AG08396 (cell line): ENCODE measurements at regions not wholly inside any gene's neighbourhood (a gene's known extent, or its start where the extent isn't known, plus 50 kb on each side); places are given as distances from the start of the nearest gene placed in this dataset.

Experiments used
- DNase-seq: peaks from one replicate; pipeline ENCODE4 v3.0.0; 2012; ENCODE audit warnings: low spot score, mixed read lengths

DNA sequence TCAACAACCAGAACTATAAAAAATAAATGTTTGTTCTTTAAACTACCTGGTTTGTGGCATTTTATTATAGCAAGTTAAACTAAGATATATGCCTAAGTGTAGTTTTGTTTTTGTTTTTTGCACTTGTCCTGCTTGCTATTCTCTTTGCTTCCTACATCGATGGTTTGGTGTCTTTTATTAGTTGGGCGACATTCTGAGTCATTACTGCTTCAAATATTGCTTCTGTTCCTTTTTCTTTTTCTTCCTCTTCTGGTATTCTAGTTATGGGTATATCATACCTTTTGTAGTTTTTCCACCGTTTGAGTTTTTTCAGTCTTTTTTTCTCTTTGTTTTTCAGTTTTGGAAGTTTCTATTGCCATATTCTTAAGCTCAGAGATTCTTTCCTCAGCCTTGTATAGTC lies 86.9 kb downstream of the MACIR start:
- no peak for DNase-seq

DNA sequence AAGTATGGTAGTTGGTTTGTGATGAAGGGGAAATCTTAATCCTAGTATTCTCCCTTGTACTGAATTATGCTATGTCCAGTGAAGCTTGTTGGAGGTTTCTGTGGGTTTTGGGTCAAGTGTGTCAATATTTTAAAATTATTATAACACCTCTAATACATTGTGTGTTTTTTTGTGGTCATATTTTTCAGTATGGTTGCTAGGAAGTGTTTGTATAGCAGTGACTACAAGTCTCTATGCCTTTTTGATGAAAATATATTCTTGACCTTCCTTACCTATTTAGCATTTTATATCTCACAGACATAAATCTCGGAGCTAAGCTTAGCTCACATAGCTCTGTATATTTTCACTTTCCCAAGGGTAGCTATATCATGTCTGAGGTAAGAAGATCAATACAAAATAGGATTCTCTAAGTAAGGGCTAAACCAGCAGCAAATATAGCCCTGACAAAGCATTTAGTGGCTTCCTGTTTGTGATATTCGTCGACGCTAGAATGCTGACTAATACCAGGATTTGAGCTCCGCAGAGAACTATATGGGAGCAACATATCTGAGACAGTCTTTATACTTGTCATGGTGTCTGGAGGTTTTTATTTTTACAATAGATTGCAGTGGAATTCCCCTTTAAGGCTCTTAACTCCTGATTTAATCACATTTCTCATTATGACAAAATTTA lies 82.3 kb downstream of the MACIR start:
- DNase-seq: no peak

DNA sequence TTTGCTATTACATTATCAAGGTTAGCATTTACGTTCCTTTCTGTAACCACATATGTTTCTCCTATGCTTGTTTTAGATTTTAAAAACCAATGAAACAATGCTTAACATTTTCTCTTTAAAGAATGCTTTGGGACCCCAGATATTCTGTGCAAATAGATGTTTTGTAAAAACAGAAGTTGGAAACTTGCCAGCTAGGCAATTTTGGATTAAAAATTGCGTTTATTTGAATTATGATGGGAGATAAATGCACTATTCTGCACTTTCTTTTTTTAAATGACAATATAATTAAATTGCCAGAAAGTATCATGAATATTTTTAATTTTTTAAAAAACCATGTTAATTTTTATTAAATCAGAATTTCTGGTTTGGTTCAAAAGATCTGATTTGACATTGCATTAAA lies 81.6 kb downstream of the MACIR start:
- DNase-seq: no peak

DNA sequence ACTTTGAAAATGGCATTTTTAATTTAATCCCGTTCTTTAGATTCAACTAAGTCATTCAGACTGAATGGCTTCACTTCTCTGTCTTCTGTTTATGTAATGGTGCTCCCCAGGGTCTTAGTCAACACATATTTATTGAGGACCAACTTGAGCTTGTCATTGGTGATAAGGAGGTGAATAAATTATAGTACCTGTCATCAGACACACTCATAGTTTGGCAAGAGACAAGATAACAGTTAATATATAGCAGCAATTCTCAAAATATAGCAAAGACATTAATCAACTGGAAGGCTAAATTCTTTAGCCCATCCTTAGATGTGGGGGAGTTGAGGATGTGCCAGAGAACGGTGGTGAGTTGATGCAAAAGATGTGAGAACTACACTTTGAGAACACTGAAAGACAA lies 78.4 kb downstream of the MACIR start:
- DNase-seq: no peak

DNA sequence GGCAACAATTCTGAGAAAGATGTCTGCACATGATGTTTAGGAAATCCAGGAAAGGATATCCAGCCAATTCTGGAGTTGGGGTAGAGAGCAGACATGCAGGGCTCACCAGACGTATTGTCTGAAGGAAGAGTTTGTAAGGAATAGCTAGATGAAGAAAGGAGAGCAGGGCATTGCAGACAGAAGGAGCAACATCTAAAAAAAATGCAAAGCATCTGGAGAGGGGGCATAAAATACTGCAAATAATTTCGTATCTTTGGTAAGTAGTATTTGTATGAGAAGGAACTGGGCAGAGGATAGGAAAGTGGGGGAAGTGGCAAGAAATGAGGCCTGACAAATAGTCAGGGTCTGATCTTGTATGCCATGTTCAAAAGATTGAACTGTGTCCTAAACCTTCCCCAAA lies 74.8 kb downstream of the MACIR start:
- no peak for DNase-seq

DNA sequence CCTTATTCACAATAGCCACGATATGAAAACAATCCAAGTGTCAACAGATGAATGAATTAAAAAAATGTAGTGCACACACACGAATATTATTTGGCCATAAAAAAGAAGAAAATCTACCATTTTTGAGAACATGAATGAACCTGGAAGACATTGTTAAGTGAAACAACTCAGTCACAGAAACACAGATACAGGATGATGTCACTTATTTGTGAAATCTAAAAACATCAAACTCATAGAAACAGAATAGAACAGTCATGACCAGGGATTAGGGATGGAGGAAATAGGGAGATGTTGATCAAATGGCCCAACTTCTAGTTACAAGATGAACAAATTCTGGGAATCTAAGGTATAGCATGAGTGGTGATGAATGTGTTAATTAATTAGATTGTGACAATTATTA lies 72.3 kb downstream of the MACIR start:
- DNase-seq: no peak
